Frontal cortex (tissue), 3 donors: ENCODE measurements at regions not wholly inside any gene's neighbourhood (a gene's known extent, or its start where the extent isn't known, plus 50 kb on each side); places are given as distances from the start of the nearest gene placed in this dataset.

Source experiments
- DNase-seq, 2 donors: peaks; one replicate each; pipeline ENCODE4 v3.0.0; 2012; ENCODE audit warnings: low spot score in 2 of 2
- FAIRE-seq: peaks from 2 replicates; lab custom pipeline; 2012; peaks lifted over from hg19 to GRCh38; lab: Jason Lieb, UNC
- donor health status: control.
- donor health status: control.
- donor health status: control.

DNA sequence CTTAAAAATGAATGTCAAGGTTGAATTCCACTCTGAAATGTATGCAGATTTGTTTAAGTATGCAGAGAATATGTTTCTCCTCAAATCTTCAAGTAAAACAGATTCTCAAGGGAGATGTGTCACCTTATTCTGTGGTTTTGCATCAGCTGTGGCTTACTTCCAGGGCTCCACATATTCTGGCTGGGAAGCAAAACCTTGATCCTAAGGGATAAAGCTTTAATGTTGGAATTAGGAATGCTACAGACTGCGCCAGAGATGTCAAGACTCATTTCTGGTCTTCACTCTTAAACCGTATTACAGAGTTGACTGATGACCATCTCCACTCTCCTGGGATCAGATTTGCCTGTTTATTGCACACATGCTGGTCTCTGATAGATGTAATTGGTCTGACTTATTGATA is 143.9 kb upstream of the DIPK2B start:
- no peak for DNase-seq
- FAIRE-seq = no peak

DNA sequence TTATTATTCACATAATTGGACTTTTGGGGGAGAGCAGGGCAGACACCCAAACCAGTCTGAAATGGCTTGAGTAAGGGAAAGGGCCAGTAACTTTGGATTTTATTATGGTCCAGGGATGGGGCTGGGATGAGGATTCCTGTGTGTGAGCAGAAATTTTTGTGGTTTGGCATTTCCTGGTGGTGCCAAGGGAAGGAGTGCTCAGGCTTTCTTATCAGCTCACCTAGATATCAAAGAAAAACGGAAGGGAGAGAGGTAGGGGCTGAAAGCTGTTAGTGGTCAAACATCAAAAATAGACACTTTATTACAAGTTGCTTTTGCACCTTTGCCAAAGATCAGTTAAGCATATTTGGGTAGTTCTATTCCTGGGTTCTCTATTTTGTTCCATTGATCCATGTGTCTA is 128.5 kb upstream of the DIPK2B start:
- DNase-seq (no peak), FAIRE-seq (no peak)

DNA sequence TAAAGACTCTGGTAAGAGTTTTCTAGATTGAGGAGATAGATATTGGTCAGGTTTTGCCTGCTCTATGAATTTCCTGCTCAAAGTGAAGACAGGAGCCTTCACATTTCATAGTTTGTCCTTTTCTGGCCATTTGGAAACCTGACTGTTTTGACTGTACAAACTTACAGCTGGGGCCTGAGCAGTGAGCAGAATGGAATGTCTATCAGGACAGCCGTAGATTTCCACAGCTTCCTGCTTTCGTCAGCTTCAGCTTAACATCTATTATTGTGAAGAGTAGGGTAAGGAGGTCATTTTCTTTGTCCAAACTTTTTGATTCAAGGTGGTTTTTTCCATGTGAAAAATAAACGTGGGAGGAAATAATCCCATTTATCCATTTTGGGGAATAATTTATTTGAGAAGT is 124.3 kb upstream of the DIPK2B start:
- FAIRE-seq = no peak
- DNase-seq = no peak

DNA sequence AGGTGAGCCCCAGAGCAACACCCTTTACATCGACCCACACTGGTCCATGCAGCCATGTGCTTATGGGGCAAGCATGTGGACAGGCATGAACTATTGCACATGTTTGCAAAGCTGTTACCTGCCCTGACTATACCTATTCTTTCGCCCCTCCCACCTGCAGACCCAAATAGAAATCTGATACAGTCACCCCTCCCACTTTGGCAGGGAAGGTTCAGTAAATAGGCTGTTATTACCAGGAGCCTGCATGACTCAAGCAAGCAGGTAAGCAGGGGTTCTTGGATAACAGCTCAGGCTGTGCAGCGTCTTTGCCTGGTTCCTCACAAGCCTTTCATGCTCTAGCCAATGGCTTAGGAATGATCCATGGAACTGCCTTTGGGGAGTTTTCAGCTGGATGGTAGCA is 122.7 kb upstream of the DIPK2B start:
- no peak for FAIRE-seq

DNA sequence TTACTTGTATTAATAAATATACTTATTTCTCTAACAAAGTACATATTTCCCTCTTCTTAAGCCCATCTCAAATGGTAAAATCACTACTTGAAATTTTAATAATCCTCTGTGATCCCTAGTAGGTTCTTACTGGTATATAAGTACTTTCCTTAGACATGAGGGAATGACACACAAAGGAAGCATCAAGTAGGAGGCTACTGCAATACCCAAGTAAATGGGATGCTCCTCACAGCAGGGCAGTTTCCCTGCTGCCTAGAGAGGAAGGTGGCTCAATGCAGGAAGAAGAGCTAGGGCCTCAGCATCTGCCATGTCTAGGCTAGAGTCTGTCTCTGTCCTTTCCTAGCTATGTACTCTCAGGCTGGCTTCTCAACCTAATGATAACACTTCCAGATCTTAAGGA is 122.1 kb upstream of the DIPK2B start:
- DNase-seq = no peak
- no peak for FAIRE-seq

More for the DNA sequence above, 122.7 kb upstream of the DIPK2B start:
- DNase-seq = no peak

DNA sequence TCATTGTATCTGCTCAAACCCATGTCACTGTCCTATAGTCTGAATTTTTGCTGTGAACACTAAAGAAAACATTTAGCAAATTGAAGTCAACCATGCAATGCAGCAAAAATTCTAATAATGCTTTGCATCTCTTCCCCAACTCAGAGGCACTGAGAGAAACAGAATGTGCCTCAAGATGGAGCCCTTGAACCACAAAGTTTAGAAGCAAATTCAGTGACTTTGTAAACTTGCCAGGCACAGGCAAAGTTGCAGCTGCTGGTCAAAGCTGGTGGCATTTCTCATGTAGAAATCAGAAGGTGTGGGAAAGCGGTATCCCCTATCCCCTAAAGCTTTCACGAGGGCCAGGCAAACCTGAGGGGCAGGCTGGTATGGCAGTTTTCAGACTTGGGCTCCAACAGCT is 121.7 kb upstream of the DIPK2B start:
- peak in 1 of 2 donors; percentile 1 for DNase-seq
- FAIRE-seq = peak; percentile 31

DNA sequence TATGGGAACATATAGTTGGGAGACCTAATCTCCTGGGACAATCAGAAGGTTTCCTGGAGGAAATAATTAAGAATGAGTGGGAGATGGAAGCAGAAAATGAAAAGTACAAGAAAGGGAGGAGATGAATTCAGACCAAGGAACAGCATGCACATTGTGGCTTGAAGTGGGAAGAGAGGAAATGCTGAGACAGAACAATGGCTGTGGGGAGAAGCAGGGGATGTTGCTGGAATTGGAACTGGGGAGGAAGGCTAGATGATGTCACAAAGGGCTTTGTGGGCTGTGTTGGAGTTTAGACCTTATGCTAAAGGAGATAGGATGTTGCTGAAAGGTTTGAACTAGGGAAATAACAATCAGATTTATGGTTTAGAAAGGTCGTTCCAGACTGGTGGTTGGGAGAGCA is 119.5 kb upstream of the DIPK2B start:
- FAIRE-seq = no peak
- no peak for DNase-seq

DNA sequence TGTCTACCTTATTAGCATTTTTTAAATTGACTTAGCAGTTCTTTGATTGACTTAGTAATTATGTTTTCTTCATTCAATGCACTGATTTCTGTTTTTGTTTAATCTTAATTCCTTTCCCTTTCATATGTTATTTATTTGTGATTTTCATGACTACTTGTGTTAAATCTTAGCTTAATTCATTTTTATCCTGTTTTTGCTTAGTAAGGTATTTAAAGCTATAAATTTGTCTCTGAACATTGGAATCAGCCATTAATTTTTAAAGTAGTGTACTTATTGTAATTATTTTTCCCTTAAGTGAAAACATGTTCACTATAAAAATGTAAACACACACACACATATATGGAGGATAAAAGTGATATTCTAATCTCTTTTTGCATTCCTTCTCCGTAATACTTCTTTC is 109.1 kb upstream of the DIPK2B start:
- DNase-seq (no peak), FAIRE-seq (peak; percentile 28)

DNA sequence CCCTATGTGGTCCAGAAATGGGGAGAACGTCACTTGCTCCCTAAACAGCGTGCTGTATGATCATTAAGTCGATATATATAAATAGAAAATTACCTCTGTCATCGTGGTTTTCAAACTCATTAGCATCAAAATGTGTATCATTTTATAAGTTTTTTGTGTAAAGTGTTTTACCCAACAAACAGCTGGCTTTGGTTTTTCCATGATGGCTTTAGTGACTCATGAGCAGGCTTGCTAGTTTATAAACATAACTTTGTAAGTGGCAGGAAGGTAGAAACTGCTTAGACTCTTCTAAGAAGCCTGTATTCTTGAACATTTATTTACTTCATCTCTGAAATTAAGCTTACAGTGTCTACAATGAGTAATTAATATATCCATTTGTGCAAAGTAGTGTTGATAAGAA is 108.4 kb upstream of the DIPK2B start:
- no peak for FAIRE-seq
- DNase-seq = no peak

DNA sequence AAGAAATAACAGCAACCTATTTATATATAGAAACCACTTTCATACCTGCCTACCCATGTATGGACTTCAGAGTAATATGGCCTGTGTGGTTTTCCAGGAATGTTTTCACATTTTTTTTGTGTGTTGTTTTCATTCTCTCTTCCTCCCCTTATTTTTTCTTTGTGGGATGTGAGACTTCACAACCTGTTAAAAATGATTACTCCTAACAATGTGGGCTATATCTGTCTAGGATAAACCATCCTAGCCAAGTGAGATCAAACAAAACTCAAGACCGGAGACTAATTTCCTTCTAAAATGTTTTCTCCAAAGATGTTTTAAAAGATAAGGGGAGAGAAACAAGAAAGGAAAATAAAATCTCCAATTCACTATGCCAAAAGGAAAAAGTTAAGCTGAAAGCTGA is 106.1 kb upstream of the DIPK2B start:
- no peak for DNase-seq
- no peak for FAIRE-seq

DNA sequence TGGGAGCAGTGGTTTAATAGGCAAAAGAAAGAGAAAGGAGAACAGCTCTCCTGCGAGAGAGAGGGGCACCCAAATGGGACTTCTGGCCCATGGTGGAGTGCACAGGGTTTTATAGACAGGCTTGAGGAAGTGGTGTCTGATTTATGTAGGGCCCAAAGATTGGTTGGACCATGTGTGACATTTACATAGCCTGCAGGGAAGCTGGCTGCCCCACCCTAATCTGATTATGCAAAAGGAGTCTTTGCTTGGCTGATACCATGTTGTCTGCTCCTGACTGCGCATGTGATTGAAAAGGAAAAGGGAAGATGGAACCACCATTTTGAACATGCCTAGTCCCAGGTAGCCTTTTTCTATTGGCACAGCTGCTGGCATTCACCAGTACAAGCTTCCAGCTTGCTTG is 100.0 kb upstream of the DIPK2B start:
- DNase-seq = no peak
- FAIRE-seq = no peak

DNA sequence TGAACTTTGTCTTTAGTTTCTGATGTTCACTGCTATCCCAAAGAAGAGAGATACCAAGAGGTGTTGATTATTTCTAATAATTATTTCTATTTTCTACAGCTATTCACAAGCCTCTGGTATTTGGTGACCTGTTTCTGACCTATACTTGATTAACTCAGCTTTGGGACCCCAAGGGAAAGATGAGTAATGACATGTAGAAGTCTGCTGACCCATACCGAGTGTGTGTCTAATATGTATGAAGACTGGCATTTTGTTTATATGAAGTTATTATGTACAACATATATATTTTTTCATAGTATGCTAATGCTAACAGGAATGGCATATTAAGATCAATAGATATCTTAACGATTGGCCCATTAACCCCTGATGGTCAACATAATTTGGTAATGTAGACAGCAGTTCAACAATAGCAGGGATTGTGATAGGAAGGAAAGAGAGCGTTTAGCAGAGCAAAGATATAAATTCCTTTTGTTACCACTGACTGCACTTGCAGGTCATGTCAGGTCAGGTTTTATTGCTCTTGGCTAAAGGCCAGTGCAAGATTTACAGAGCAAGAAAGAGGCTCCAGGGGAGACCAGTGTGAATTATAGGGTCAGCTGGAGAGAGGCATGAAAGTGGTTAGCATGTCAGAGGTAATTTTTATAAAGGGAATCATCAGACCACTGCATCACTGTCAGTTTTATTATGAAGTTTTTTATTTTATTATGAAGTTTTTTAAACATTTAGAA is 94.7 kb upstream of the DIPK2B start:
- DNase-seq (no peak), FAIRE-seq (no peak)

DNA sequence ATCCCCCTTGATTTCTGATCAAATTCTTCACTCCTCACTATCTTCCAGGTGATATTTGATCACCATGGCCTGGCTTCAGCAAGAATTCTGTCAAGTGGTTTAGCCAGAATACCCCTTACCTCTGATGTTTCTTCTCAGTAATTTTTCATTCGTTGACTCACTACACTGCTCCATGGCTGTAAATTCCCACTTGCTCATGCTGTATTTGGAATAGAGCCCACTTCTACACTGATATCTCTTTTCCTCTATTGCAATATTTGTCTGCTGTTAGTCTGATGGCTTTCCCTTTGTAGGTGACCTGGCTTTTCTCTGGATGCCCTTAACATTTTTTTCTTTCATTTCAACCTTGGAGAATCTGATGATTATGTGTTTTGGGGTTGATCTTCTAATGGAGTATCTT is 73.9 kb upstream of the DIPK2B start:
- FAIRE-seq (no peak), DNase-seq (no peak)

DNA sequence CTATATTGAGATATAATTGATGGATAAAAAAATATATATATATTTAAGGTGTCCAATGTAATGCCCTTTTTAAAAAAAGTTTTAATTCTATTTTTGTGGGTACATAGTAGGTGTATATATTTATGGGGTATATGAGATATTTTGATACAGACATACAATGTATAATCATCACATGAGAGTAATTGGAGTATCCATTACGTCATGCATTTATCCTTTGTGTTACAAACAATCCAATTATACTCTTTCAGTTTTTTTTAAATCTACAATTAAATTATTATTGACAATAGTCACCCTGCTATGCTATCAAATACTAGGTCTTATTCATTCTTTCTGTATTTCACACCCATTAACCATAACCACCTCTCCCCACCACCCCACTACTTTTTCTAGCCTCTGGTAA is 66.3 kb upstream of the DIPK2B start:
- no peak for DNase-seq

DNA sequence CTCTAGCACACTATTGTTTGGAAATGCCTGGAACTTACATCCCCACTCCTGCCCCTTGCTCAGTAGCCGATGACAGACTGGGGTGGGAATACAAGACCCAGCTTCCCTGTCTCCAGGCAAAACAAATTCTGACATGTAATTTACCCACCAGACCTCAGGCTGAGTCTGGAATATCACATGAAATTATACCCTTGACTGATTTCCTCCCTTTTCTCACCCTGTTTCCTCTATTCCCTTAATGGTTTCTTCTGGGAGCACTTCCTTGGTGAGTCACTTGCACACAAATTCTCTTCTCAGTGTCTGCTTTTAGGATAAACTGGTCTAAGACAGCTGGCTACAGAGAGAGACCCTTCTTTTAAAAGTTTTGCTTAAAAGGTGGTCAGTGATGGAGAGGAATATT is 65.8 kb upstream of the DIPK2B start:
- DNase-seq (no peak), FAIRE-seq (no peak)

More for the DNA sequence above, 66.3 kb upstream of the DIPK2B start:
- FAIRE-seq = no peak

DNA sequence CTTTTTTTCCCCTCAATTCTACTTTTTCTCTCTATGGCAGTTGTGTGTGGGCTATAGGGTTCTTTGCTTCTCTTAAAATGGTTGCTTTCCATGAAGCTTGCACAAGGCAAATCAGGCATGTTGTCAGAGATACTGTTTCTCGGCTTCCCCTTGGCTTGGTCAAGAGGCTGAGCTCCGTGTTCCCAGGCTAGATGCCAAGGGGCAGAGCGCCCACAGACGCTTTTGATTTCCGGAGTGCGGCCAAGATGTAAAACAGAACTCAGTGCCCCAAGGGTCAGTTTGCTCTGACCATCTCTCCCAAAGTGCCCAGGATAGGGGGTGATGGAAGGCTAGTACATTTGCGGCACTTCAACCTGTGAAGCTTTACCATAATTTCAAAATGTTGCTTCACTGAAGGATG is 64.2 kb upstream of the DIPK2B start:
- no peak for DNase-seq
- no peak for FAIRE-seq

DNA sequence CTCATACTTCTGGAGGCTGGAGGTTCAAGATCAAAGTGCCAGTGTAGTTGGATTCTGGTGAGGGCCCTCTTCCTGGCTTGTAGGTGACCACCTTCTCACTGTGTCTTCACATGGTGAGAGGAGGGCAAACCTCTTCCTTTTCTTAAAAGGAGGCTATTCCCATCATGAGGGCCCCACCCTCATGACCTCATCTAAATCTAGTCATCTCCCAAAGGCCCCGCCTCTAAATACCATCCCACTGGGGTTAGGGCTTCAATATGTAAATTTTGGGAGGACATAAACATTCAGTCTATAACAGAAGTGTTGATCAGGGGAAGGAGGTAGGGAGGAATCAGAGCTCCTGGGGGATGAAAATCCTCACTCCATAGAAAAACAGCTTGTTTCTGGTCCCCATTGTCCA is 60.8 kb upstream of the DIPK2B start:
- DNase-seq = no peak
- no peak for FAIRE-seq

DNA sequence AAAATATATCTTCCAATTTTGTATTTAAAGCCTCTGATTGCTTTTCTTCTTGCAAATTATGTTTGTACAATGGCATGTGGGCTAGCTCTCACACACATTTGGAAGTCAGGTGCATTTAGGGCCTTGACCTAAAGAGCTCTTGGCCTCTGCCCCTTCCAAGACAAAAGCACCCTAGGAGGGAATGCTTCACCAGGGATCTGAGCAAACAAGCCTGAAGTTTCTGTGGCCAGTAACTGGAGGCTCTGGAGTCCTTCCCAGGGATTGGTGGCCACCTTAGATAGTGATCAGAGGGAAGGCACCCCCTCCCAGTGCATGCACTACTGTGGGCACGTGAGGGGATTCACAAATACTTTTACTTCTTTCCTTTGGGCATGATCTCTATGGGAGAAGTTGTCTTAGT is 60.3 kb upstream of the DIPK2B start:
- DNase-seq (no peak), FAIRE-seq (no peak)

DNA sequence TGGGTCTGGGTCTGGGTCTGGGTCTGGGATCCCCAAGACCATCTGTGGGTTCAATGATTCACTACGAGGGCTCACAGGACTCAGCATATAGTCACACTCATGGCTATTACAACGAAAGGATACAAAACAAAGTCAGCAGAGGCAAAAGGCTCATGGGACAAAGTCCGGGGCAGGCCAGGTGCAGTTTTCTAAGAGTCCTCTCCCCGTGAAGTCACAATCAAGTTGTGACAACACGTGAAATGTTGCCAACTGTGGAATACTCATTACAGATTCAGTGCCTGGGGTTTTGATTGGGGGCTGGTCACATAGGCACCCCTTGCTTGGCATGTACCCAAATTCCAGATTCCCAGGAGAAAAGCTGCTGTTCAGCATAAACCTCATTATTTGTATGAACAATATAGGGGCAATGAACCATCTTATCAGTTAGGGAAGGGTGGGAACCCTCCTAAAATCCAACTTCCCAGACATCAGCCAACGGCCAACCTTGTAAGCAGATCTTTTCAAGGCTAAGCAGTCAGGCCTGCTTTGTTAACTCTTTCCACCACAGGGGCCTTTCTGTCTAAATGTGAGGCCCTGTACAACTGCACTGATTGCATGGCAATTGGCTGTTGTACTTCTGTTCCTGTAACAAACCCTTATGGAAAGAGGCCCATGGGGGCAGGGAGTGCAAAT is 58.2 kb upstream of the DIPK2B start:
- FAIRE-seq = no peak

More for the DNA sequence above, 58.2 kb upstream of the DIPK2B start:
- no peak for DNase-seq
